ENCODE measurements at regions not wholly inside any gene's neighbourhood (a gene's known extent, or its start where the extent isn't known, plus 50 kb on each side); places are given as distances from the start of the nearest gene placed in this dataset.
"Not testable (repeated sequence)": the region's sequence is repeated elsewhere in the genome, so short reads cannot be mapped to it uniquely, and the experiment has no call there.

DNA sequence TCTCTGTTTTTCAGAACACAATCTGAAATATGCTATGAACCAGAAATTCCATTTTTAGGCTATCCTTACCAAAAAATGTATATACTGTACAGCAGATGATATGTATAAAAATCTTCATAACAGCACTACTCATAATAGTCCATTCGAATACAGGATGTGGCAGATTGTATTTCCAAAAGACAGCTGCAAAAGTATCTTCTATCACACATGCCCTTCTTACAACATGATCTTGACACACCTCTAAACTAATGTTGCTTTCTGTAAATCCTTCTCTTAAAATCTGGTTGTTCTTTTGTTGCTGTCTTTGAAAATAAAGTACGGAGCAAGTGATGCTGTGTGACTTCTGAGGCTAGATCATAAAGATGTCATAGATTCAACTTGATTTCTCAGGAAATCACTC lies 409.9 kb upstream of the LUZP2 start:
- DNase-seq, result no peak

DNA sequence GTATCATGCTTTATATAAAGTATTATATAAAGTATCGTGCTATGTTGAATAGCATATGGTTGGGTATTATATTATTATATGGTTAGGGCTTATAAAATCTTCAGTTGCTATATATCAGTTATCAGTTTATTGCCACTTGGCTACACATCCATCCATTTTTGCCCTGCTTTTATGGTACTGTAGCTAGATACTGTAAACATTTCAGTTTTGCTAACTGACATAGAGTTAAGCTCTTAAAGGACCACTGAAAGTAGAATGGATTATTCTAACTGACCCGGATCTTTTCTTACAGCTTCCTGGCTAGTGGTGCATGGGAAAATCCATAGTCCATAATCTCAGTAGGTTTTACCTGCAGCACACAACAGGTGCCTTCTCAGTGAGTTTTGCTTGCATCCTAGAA lies 405.3 kb upstream of the LUZP2 start:
- no peak for DNase-seq

DNA sequence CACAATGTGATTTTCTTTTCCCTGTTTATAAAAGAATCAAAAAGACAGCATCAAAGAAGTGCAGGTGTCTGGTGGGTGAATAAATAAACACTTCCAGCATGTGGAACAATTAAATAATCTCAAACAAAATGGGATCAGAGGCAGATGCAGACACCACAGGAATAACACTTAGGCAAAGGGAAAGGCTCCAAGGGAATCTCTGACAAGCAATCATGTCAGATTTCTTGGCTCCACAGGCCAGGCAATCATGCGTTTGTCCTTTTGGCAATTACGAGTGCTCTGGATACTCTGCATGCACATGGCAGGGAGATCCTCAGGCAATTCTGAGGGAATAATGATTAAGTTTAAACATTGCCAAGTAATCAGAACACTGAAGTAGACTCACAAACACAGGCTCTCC lies 403.5 kb upstream of the LUZP2 start:
- DNase-seq, result no peak

DNA sequence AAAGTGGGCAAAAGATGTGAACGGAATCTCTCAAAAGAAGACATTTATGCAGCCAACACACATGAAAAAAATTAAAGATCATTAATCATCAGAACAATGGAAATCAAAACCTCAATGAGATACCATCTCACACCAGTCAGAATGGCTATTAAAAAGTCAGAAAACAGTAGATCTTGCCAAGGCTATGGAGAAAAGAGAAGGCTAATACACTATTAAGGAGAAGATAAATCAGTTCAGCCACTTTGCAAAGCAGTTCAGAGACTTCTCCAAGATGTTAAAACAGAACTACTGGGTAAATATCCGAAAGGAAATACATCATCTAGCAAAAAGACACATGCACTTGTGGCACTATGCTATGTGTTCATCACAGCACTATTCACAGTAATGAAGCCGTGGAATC lies 388.2 kb upstream of the LUZP2 start:
- DNase-seq, result no peak

GRCh38 chr11:24122291-24122690 lies 374.6 kb upstream of the LUZP2 start:
- no peak for DNase-seq

GRCh38 chr11:24124876-24125275 lies 372.0 kb upstream of the LUZP2 start:
- no peak for DNase-seq

DNA sequence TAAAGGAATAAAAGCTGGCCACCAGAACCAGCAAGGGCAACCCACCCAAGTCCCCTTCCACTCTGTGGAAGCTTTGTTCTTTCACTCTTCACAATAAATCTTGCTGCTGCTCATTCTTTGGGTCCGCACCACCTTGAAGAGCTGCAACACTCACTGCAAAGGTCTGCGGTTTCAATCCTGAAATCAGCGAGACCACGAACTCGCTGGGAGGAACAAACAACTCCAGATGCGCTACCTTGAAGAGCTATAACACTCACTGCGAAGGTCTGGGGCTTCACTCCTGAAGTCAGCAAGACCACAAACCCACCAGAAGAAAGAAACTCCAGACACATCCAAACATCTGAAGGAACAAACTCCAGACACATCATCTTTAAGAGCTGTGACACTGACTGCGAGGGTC lies 365.2 kb upstream of the LUZP2 start:
- DNase-seq, result no peak

DNA sequence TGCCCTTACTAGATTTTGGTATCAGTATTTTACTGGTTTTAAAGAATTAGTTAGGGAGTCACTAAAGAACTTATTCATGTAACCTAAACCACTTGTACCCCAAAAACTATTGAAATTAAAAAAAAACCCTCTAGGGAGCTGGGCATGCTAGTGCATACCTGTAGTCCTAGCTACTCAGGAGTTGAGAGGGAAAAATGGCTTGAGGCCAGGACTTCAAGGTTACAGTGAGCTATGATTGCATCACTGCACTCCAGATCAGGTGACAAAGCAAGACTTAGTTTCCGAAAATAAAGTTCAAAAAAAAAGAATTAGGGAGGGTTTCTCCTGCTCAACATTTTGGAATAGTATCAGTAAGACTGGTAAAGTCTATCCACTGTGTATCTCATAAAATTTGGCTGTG lies 364.4 kb upstream of the LUZP2 start:
- no peak for DNase-seq

DNA sequence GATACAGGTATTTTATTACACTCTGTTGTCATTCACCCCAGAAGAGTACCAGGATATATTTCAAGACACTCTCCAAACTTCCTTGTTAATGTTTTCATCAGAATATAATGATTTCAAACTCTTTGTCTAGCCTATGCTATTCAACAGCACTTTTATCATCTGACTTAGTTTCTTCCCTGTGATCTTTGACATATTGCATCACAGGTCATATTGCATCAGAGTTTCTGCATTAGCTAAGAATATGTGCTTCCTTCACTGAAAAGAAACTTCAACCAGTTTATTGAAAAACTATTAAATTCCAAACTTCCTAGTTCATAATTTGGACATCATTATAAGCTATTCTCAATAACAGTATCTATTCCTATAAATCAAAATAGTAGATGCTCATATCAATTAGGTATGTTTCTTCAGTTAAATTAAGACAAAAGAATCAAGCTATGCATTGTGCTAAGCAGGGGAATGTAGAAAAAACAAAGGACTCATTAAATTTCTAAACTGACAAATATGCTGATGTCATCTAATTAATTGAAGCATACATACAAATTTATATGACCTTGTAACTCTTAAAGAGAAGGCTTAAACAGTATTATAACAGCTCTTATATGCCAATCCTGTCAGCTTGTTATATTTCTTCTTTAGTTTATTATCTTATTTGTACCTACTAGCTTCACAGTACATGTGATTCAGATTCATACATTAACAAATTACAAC lies 361.8 kb upstream of the LUZP2 start:
- DNase-seq, result no peak

DNA sequence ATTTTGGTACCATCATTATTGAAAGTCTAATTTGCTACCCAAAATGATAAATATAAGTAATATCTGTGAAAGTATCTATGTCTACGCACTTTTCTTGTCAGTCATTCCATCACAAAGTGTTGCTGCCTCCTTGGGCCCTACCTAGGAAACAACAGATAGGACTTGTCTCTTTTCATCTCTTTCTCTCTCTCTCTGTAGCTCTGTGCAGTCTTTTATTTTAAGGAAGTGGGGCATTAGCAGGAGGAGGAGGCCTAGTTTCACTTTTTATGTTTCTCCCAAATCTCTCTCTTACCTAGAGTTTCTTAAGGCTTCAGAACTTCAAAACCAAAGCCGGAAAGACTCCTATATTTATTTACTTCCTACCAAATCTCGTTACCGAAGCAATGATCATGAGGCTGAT lies 354.8 kb upstream of the LUZP2 start:
- no peak for DNase-seq

GRCh38 chr11:24145411-24145810 lies 351.4 kb upstream of the LUZP2 start:
- no peak for DNase-seq

DNA sequence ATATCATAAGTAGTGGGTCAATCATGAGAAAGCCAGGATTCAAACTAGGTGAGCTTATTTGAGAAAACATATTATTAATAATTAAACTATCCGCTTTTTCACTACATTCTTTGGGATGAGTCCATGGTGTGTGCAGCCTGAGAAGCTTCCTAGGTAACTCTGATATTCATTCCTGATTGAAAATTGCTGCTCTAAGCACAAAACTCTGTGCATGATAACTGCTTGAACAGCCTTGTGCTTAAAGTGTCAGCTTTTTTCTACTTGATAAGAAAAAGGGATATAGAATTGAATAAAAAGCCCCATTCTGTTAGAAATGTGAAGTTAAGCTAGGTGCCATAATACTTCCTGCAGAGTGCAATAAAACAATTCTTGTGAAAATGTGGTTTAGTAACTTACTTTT lies 343.5 kb upstream of the LUZP2 start:
- no peak for DNase-seq

- no peak for DNase-seq
Observed at GRCh38 chr11:24155792-24156191, 341.1 kb upstream of the LUZP2 start.

DNA sequence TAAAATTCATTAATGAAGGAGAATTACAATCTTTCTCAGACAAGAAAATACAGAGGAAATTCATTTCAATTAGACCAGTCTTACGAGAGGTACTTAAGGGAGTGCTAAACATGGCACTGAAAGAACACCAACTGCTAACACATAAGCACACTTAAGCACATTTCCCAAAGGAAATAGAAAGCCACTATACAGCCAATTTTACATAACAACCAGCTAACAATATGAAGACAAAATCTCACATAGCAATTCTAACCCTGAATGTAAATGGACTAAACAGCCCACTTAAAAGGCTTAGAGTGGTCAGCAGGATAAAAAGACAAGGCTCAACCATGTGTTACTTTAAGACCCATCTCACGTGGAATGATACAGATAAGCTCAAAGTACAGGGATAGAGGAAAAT lies 339.5 kb upstream of the LUZP2 start:
- no peak for DNase-seq

- no peak for DNase-seq
Observed at GRCh38 chr11:24161587-24161986, 335.3 kb upstream of the LUZP2 start.

DNA sequence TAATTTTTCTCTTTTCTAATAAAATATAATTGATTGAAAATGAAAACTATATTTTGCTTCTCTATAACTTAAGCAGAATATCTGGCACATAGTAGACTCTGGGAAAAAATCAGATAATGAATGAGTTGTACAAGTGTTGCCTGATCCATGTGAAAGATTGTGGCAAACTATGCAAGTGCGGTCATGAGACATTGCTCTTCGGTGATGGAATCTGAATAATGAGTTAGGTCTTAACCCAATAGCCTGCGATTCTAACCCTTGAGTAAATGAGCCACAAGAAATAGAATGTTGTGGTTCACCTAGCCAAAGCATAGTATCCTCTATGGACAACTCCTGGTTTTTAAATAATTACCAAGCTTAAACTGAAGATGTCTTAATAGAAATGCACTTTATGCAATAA lies 333.7 kb upstream of the LUZP2 start:
- DNase-seq, result no peak

DNA sequence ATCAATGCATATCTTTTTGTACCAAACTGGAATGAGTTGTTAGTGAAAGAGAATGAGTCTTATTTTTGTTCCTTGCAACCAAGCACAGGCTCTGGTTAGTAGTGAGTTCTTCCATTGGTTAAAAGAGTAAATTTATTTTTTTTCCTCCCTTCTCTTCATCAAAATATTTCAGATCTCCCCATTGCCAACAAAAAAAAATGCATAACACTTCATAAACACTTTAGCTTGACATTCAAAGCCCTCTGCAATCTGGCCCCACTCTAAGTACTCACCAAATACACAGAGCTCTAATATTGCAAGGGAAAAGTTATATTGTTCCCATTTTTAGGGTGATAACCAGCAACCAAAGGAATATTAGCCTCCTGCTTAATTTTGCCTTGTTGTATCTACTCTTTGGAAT lies 333.0 kb upstream of the LUZP2 start:
- no peak for DNase-seq

- no peak for DNase-seq
Observed at GRCh38 chr11:24171869-24172268, 325.0 kb upstream of the LUZP2 start.

DNA sequence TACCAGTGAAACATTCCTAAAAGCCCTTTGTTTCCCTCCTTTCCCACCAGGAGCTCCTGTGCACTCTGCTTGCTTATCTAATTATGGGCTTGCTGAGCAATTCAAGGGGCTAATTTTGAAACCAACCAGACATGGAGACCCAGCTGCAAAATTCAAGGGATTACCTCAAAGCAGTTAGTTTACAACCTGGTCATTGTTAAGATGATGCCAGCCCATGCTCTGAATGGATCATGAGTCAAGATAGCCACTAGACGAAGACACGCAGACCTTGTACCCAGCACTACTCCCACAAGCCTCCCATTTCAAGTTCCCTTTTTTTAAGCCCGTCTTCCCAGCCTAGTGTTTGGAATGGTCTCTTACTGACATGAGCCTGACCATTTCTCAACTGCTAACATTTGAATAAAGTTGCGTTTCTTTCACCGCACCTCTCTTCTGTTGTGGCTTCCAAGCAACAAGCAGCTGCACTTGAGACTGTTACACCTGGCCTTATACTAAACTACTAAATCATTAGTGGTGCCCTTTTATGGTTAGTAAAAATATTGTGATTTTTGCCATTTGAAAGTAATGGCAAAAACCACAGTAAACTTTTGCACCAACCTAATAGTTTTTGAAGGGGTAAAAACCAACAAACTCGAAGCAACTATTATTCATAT lies 315.3 kb upstream of the LUZP2 start:
- no peak for DNase-seq

DNA sequence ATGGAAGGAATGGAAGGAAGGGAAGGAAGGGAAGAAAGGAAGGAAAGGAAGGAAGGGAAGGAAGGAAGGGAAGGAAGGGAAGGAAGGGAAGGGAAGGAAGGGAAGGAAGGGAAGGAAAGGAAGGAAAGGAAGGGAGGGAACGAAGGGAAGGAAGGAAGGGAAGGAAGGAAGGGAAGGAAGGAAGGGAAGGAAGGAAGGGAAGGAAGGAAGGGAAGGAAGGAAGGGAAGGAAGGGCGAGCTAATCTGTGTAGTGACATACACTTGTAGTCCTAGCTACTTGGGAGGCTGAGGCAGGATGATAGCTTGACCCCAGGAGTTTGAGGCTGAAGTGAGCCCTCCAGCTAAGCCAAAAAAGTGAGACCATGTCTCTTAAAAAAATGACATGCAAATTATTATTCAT lies 311.3 kb upstream of the LUZP2 start:
- not testable (repeated sequence) for DNase-seq

GRCh38 chr11:24196733-24197132 lies 300.1 kb upstream of the LUZP2 start:
- no peak for DNase-seq

DNA sequence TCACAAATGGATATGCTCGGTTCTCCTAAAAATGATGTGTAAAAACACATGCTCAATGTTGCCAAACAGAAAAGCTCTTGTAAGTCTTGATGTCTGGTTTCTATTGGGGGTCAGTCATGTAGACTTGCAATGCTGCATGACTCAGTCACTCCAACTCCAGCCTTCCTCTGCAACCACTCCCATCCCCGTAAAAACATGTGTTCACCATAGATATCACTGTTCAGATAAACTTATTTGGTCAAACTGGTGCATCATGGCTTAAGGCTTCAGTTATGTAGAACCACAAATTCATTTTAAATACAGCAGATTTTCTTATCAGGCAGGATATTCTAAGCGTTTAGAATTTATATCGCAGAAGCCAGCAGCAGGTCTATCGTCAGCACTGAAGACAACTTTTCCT lies 298.4 kb upstream of the LUZP2 start:
- no peak for DNase-seq

GRCh38 chr11:24199461-24199860 lies 297.4 kb upstream of the LUZP2 start:
- no peak for DNase-seq

- DNase-seq, result no peak
Observed at GRCh38 chr11:24206030-24206429, 290.8 kb upstream of the LUZP2 start.

GRCh38 chr11:24206511-24206910 lies 290.3 kb upstream of the LUZP2 start:
- DNase-seq, result no peak
